Parathyroid adenoma (tissue), 2 donors: ENCODE measurements at regions not wholly inside any gene's neighbourhood (a gene's known extent, or its start where the extent isn't known, plus 50 kb on each side); places are given as distances from the start of the nearest gene placed in this dataset.

Experiments
- H2AFZ ChIP-seq: fragments of 300-600 bp; sonication (generic); one replicate; pipeline ENCODE4 v1.7.0; 2017; ENCODE audit warnings: antibody characterized with exemption, mild to moderate bottlenecking
- H3K27ac ChIP-seq: fragments of 300-600 bp; sonication (generic); one replicate; pipeline ENCODE4 v1.7.0; 2017
- H3K27me3 ChIP-seq: fragments of 300-600 bp; sonication (generic); one replicate; pipeline ENCODE4 v1.7.0; 2017; ENCODE audit warnings: low read length; ENCODE audit not compliant: control insufficient read depth, insufficient read depth
- H3K36me3 ChIP-seq: fragments of 300-600 bp; sonication (generic); one replicate; pipeline ENCODE4 v1.7.0; 2017; ENCODE audit warnings: low read length; ENCODE audit not compliant: control insufficient read depth, insufficient read depth
- H3K4me1 ChIP-seq: fragments of 300-600 bp; sonication (generic); one replicate; pipeline ENCODE4 v1.7.0; 2017; ENCODE audit warnings: control low read depth
- H3K4me2 ChIP-seq: fragments of 300-600 bp; sonication (generic); one replicate; pipeline ENCODE4 v1.7.0; 2017; ENCODE audit warnings: low read length
- H3K4me3 ChIP-seq: fragments of 300-600 bp; sonication (generic); one replicate; pipeline ENCODE4 v1.7.0; 2017; ENCODE audit warnings: low read depth, low read length
- H3K79me2 ChIP-seq: fragments of 300-600 bp; sonication (generic); one replicate; pipeline ENCODE4 v1.7.0; 2017; ENCODE audit warnings: control low read depth
- H3K9ac ChIP-seq: fragments of 300-600 bp; sonication (generic); one replicate; pipeline ENCODE4 v1.7.0; 2017; ENCODE audit warnings: mild to moderate bottlenecking
- H3K9me3 ChIP-seq: fragments of 300-600 bp; sonication (generic); one replicate; pipeline ENCODE4 v1.7.0; 2017; ENCODE audit warnings: low read length; ENCODE audit not compliant: control insufficient read depth
- CTCF ChIP-seq: fragments of 300-600 bp; sonication (generic); IDR thresholded peaks from one replicate; pipeline ENCODE4 v1.7.0; 2017; ENCODE audit warnings: antibody characterized with exemption, mild to moderate bottlenecking
- donor health status: primary hyperparathyroidism.

- H2AFZ ChIP-seq: no peak overlapping the region
- H3K27ac ChIP-seq: no peak overlapping the region
- no peak for TF ChIP-seq CTCF
- no peak overlapping the region for H3K4me3 ChIP-seq
- no peaks in the 10 kb centered on the region for H3K36me3 ChIP-seq
- H3K4me2 ChIP-seq: no peak overlapping the region
- no peaks in the 10 kb centered on the region for H3K27me3 ChIP-seq
- H3K79me2 ChIP-seq: no peaks in the 10 kb centered on the region
- H3K9me3 ChIP-seq: no peaks in the 10 kb centered on the region
- no peak overlapping the region for H3K9ac ChIP-seq
- no peaks in the 10 kb centered on the region for H3K4me1 ChIP-seq
These were observed 84.5 kb upstream of the CDKN3 start for GRCh38 chr14:54312166-54312801.

GRCh38 chr14:54314365-54315104 lies 82.3 kb upstream of the CDKN3 start:
- no peak overlapping the region for H3K27ac ChIP-seq
- no peaks in the 10 kb centered on the region for H3K79me2 ChIP-seq
- no peak for TF ChIP-seq CTCF

GRCh38 chr14:54316652-54317051 lies 80.2 kb upstream of the CDKN3 start:
- Histone ChIP-seq H3K4me3 (no peak overlapping the region), H3K4me1 (no peaks in the 10 kb centered on the region), H3K4me2 (no peak overlapping the region), H3K36me3 (no peaks in the 10 kb centered on the region), H3K27me3 (no peaks in the 10 kb centered on the region), H2AFZ (no peak overlapping the region), H3K27ac (no peak overlapping the region), H3K9me3 (no peaks in the 10 kb centered on the region), H3K79me2 (no peaks in the 10 kb centered on the region), H3K9ac (no peak overlapping the region)
- no peak for TF ChIP-seq CTCF

More at GRCh38 chr14:54314365-54315104, 82.3 kb upstream of the CDKN3 start:
- H3K4me1 ChIP-seq: no peaks in the 10 kb centered on the region
- no peaks in the 10 kb centered on the region for H3K36me3 ChIP-seq
- no peaks in the 10 kb centered on the region for H3K9me3 ChIP-seq
- no peak overlapping the region for H3K4me3 ChIP-seq
- H3K27me3 ChIP-seq: no peaks in the 10 kb centered on the region
- H3K4me2 ChIP-seq: no peak overlapping the region
- no peak overlapping the region for H3K9ac ChIP-seq
- H2AFZ ChIP-seq: no peak overlapping the region

- no peak for TF ChIP-seq CTCF
- no peak overlapping the region for H3K4me2 ChIP-seq
- no peaks in the 10 kb centered on the region for H3K4me1 ChIP-seq
- H3K27ac ChIP-seq: no peak overlapping the region
- H3K36me3 ChIP-seq: no peaks in the 10 kb centered on the region
- H3K9ac ChIP-seq: no peak overlapping the region
- H3K27me3 ChIP-seq: no peaks in the 10 kb centered on the region
- H3K9me3 ChIP-seq: no peaks in the 10 kb centered on the region
- no peaks in the 10 kb centered on the region for H3K79me2 ChIP-seq
- no peak overlapping the region for H3K4me3 ChIP-seq
- no peak overlapping the region for H2AFZ ChIP-seq
These were observed 79.4 kb upstream of the CDKN3 start for GRCh38 chr14:54317391-54317790.
